SK-N-SH treated with all-trans-retinoic acid at 6 μM for 48 hours (cell line): ENCODE measurements at regions not wholly inside any gene's neighbourhood (a gene's known extent, or its start where the extent isn't known, plus 50 kb on each side); places are given as distances from the start of the nearest gene placed in this dataset.

Source experiments
- BACH2 ChIP-seq: fragments of 250-450 bp; sonication (Bioruptor Pico); IDR thresholded peaks from 2 replicates; pipeline ENCODE4 v1.9.0; 2021; ENCODE audit warnings: mild to moderate bottlenecking, borderline replicate concordance
- CREB5 ChIP-seq: fragments of 250-450 bp; sonication (Bioruptor Pico); IDR thresholded peaks from 2 replicates; pipeline ENCODE4 v1.5.1; 2020; ENCODE audit warnings: low read depth, mild to moderate bottlenecking, moderate library complexity
- ESRRG ChIP-seq: fragments of 250-450 bp; sonication (Bioruptor Pico); IDR thresholded peaks from 2 replicates; pipeline ENCODE4 v1.6.1; 2021; ENCODE audit warnings: mild to moderate bottlenecking
- ISL1 ChIP-seq: fragments of 250-450 bp; sonication (Bioruptor Pico); IDR thresholded peaks from 2 replicates; pipeline ENCODE4 v2.1.2; 2022; ENCODE audit warnings: mild to moderate bottlenecking, moderate library complexity
- PATZ1 ChIP-seq: fragments of 250-450 bp; sonication (Bioruptor Pico); IDR thresholded peaks from 2 replicates; pipeline ENCODE4 v1.8.0; 2020; ENCODE audit warnings: mild to moderate bottlenecking, moderate library complexity, borderline replicate concordance
- PPARA ChIP-seq: fragments of 250-450 bp; sonication (Bioruptor Pico); IDR thresholded peaks from 2 replicates; pipeline ENCODE4 v1.5.0; 2020; ENCODE audit warnings: mild to moderate bottlenecking, borderline replicate concordance
- RARB ChIP-seq: fragments of 250-450 bp; sonication (Bioruptor Pico); IDR thresholded peaks from 2 replicates; pipeline ENCODE4 v1.8.0; 2021; ENCODE audit warnings: mild to moderate bottlenecking, moderate library complexity

- TF ChIP-seq PPARA (no peak), RARB (CRISPR knock-in tag) (no peak), CREB5 (no peak), BACH2 (no peak), ESRRG (CRISPR knock-in tag) (no peak), PATZ1 (CRISPR knock-in tag) (no peak), ISL1 (CRISPR knock-in tag) (no peak)
Observed at GRCh38 chr12:127629066-127629820, 637.7 kb upstream of the TMEM132C start.
